Fibroblast of lung (primary cell): ENCODE measurements at regions not wholly inside any gene's neighbourhood (a gene's known extent, or its start where the extent isn't known, plus 50 kb on each side); places are given as distances from the start of the nearest gene placed in this dataset.

ENCODE experiments used
- DNase-seq, 2 donors: peaks; one replicate each; pipeline versions ENCODE4 v3.0.0 to v3.0.0-alpha.2; 2010; ENCODE audit warnings: low read depth in 2 of 2
- H2AFZ ChIP-seq: 2 replicates; pipeline ENCODE4 v1.5.1; 2012; ENCODE audit warnings: low read length, control low read depth, inconsistent platforms
- H3K27ac ChIP-seq: 2 replicates; pipeline ENCODE4 v1.5.1; 2011; ENCODE audit warnings: low read length, control low read depth; ENCODE audit not compliant: insufficient read depth
- H3K27me3 ChIP-seq: 2 replicates; pipeline ENCODE4 v1.5.1; 2011; ENCODE audit warnings: mild to moderate bottlenecking, low read length; ENCODE audit not compliant: control insufficient read depth, insufficient read depth
- H3K36me3 ChIP-seq: 2 replicates; pipeline ENCODE4 v1.5.1; 2011; ENCODE audit warnings: low read length; ENCODE audit not compliant: control insufficient read depth, insufficient read depth
- H3K4me1 ChIP-seq: 2 replicates; pipeline ENCODE4 v1.5.1; 2011; ENCODE audit warnings: low read length; ENCODE audit not compliant: control insufficient read depth, insufficient read depth; ENCODE audit errors: extremely low read depth
- H3K4me2 ChIP-seq: 2 replicates; pipeline ENCODE4 v1.5.1; 2011; ENCODE audit warnings: low read length, control low read depth; ENCODE audit not compliant: insufficient read depth; ENCODE audit errors: extremely low read depth
- H3K4me3 ChIP-seq, 4 experiments: fragments of 200-600 bp in 1 of 4; sonication (generic) in 1 of 4; replicated peaks in 1 of 4; 2 replicates each; pipeline ENCODE4 v1.5.1; 2011 to 2016; ENCODE audit warnings: low read length in 4 of 4, low read depth in 3 of 4, mild to moderate bottlenecking in 3 of 4, control low read depth in 2 of 4, inconsistent platforms in 1 of 4, mixed read lengths in 1 of 4; ENCODE audit not compliant: insufficient read depth in 1 of 4; ENCODE audit errors: control extremely low read depth in 1 of 4
- H3K79me2 ChIP-seq: 2 replicates; pipeline ENCODE4 v1.5.1; 2012; ENCODE audit warnings: mild to moderate bottlenecking, low read length, inconsistent platforms; ENCODE audit not compliant: control insufficient read depth, insufficient read depth
- H3K9ac ChIP-seq: 2 replicates; pipeline ENCODE4 v1.5.1; 2011; ENCODE audit warnings: mild to moderate bottlenecking, low read length, control low read depth; ENCODE audit not compliant: insufficient read depth
- H3K9me3 ChIP-seq: 2 replicates; pipeline ENCODE4 v1.5.1; 2012; ENCODE audit warnings: low read depth, low read length; ENCODE audit not compliant: control insufficient read depth, insufficient read depth
- H4K20me1 ChIP-seq: 2 replicates; pipeline ENCODE4 v1.5.1; 2011; ENCODE audit warnings: low read length; ENCODE audit not compliant: control insufficient read depth, insufficient read depth; ENCODE audit errors: extremely low read depth
- EZH2 ChIP-seq: IDR thresholded peaks from 2 replicates; pipeline ENCODE4 v1.5.1; 2012; ENCODE audit warnings: low read length, control low read depth, mild to moderate bottlenecking; ENCODE audit errors: missing control alignments
- TF ChIP-seq, protein P1 (sequence below), 2 donors: IDR thresholded peaks in 1 of 2; conservative IDR thresholded peaks in 1 of 2; 1 replicate in 1 of 2; 2 replicates in 1 of 2; pipeline ENCODE4 v1.5.1; 2011 to 2012; ENCODE audit warnings: low read length in 2 of 2, control low read depth in 1 of 2, inconsistent platforms in 1 of 2, low read depth in 1 of 2, mild to moderate bottlenecking in 1 of 2

DNA sequence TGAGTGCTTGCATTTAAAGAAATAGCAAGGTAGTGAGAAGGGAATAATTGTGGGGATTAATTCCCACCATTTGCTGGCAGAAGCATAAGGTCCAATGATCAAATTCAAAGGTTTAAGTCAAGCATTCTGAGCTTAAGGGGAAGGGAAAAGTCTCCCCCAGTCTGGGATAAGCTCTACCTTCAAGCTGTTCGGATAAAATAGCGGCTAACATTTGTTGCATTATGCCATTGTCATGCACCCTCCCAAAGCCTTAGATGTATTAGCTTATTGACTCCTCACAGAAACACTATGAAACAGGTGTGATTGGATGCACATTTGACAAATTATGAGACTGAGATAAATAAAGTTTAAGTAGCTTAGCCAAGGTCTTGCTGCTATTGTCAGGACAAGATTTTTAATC lies 52.2 kb upstream of the TGIF1 start:
- Histone ChIP-seq H3K4me3 (no peak overlapping the region), H3K9ac (no peak overlapping the region), H3K36me3 (no peaks in the 10 kb centered on the region), H3K4me1 (no peaks in the 10 kb centered on the region), H3K4me2 (no peak overlapping the region), H4K20me1 (no peaks in the 10 kb centered on the region), H3K27ac (no peak overlapping the region), H3K9me3 (no peaks in the 10 kb centered on the region), H2AFZ (no peak overlapping the region), H3K27me3 (no peaks in the 10 kb centered on the region), H3K79me2 (no peaks in the 10 kb centered on the region)
- no peak for DNase-seq
- TF ChIP-seq, protein P1, sequence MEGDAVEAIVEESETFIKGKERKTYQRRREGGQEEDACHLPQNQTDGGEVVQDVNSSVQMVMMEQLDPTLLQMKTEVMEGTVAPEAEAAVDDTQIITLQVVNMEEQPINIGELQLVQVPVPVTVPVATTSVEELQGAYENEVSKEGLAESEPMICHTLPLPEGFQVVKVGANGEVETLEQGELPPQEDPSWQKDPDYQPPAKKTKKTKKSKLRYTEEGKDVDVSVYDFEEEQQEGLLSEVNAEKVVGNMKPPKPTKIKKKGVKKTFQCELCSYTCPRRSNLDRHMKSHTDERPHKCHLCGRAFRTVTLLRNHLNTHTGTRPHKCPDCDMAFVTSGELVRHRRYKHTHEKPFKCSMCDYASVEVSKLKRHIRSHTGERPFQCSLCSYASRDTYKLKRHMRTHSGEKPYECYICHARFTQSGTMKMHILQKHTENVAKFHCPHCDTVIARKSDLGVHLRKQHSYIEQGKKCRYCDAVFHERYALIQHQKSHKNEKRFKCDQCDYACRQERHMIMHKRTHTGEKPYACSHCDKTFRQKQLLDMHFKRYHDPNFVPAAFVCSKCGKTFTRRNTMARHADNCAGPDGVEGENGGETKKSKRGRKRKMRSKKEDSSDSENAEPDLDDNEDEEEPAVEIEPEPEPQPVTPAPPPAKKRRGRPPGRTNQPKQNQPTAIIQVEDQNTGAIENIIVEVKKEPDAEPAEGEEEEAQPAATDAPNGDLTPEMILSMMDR (conservative IDR thresholded peaks at IDR 0.05 in 1 of 2, IDR thresholded peaks at IDR 0.05 in 1 of 2; ENCODE audit: low read depth in 1 of 2, low read length in 2 of 2), result no peak
- no peak for TF ChIP-seq EZH2
